ENCODE measurements at regions not wholly inside any gene's neighbourhood (a gene's known extent, or its start where the extent isn't known, plus 50 kb on each side); places are given as distances from the start of the nearest gene placed in this dataset.

- Histone ChIP-seq H4K20me1 (replicated peaks; ENCODE audit: insufficient read depth) (no peaks in the 10 kb centered on the region), H3K36me3 (ENCODE audit: insufficient read depth) (no peaks in the 10 kb centered on the region), H3F3A (replicated peaks; ENCODE audit: low read depth) (no peaks in the 10 kb centered on the region), H3K4me3 (no peak overlapping the region), H3K79me2 (replicated peaks; ENCODE audit: insufficient read depth) (no peaks in the 10 kb centered on the region), H2AFZ (peak overlapping the region; percentile 91; the same call in 1 of the 2 replicates), H3K27me3 (ENCODE audit: insufficient read depth) (no peaks in the 10 kb centered on the region), H3K4me2 (peak overlapping the region; percentile 60; the same call in 1 of the 2 replicates), H3K4me1 (ENCODE audit: insufficient read depth) (peaks cover 21% of the 10 kb centered on the region), H3K9me2 (ENCODE audit: insufficient read depth) (peaks cover 3% of the 10 kb centered on the region; the same call in 1 of the 2 replicates), H3K27ac (ENCODE audit: low read depth) (no peak overlapping the region)
- Mint-ChIP-seq H3K27me3 (ENCODE audit: insufficient read depth, low read depth, poor library complexity) (peaks cover 9% of the 10 kb centered on the region), H3K27ac (no peak overlapping the region), H3K36me3 (ENCODE audit: low read depth) (peaks cover 4% of the 10 kb centered on the region; the same call in 1 of the 3 replicates), H3K4me3 (no peak overlapping the region), H3K4me1 (peaks cover 19% of the 10 kb centered on the region), H3K9me3 (no peaks in the 10 kb centered on the region; the same call in 2 of the 3 replicates)
- ATAC-seq = peak; percentile 95
- TF ChIP-seq, protein P1, sequence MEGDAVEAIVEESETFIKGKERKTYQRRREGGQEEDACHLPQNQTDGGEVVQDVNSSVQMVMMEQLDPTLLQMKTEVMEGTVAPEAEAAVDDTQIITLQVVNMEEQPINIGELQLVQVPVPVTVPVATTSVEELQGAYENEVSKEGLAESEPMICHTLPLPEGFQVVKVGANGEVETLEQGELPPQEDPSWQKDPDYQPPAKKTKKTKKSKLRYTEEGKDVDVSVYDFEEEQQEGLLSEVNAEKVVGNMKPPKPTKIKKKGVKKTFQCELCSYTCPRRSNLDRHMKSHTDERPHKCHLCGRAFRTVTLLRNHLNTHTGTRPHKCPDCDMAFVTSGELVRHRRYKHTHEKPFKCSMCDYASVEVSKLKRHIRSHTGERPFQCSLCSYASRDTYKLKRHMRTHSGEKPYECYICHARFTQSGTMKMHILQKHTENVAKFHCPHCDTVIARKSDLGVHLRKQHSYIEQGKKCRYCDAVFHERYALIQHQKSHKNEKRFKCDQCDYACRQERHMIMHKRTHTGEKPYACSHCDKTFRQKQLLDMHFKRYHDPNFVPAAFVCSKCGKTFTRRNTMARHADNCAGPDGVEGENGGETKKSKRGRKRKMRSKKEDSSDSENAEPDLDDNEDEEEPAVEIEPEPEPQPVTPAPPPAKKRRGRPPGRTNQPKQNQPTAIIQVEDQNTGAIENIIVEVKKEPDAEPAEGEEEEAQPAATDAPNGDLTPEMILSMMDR (conservative IDR thresholded peaks at IDR 0.05; ENCODE audit: low read depth in 2 of 2) = peak in 1 of 2 experiments; percentile 54; a peak in 3 of 4 replicates
- TF ChIP-seq, protein P2, sequence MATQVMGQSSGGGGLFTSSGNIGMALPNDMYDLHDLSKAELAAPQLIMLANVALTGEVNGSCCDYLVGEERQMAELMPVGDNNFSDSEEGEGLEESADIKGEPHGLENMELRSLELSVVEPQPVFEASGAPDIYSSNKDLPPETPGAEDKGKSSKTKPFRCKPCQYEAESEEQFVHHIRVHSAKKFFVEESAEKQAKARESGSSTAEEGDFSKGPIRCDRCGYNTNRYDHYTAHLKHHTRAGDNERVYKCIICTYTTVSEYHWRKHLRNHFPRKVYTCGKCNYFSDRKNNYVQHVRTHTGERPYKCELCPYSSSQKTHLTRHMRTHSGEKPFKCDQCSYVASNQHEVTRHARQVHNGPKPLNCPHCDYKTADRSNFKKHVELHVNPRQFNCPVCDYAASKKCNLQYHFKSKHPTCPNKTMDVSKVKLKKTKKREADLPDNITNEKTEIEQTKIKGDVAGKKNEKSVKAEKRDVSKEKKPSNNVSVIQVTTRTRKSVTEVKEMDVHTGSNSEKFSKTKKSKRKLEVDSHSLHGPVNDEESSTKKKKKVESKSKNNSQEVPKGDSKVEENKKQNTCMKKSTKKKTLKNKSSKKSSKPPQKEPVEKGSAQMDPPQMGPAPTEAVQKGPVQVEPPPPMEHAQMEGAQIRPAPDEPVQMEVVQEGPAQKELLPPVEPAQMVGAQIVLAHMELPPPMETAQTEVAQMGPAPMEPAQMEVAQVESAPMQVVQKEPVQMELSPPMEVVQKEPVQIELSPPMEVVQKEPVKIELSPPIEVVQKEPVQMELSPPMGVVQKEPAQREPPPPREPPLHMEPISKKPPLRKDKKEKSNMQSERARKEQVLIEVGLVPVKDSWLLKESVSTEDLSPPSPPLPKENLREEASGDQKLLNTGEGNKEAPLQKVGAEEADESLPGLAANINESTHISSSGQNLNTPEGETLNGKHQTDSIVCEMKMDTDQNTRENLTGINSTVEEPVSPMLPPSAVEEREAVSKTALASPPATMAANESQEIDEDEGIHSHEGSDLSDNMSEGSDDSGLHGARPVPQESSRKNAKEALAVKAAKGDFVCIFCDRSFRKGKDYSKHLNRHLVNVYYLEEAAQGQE (IDR thresholded peaks at IDR 0.05; ENCODE audit: unreplicated experiment) = no peak
- DNase-seq (ENCODE audit: low spot score) = peak; percentile 58
These were observed 77.8 kb upstream of the CADM1 start for GRCh38 chr11:115581871-115582639.

DNA sequence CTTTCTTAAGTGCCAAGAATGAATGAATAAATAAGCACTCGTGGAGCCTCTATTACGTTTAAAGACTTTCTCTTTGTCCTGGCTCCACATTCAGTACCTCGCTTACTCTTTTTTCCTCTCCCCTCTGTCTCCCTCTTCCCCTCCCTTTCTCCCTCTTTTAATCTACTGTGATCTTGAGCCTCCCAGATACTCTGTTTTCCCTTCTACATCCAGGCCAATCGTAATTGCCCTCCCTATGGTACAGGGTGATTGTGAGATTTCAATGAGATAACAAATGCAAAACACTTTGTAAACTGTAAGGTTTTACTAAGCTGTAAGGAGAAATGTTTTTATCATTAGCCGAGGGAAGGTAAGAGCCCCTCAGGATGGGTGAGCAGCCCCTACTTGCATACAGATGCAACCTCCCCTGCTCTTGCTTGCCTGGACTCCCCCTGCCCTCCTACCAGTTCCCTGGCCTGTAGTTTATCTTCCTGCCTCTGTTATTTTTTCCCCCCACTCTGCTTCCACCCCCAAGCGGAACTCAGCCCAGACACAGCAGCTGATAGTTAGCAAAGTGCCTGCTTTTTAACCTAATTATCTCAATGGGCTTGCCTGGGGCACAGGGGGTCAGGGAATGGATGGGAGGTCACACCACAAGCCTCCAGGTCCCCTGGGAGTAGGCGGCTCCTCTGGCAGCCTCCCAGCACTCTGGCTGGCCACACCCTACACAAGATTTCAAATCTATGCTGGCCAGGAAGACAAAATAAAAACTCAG, 76.9 kb upstream of the CADM1 start:
- H3K79me2 ChIP-seq (replicated peaks; ENCODE audit: insufficient read depth) = no peaks in the 10 kb centered on the region
- no peaks in the 10 kb centered on the region for H4K20me1 ChIP-seq (replicated peaks; ENCODE audit: insufficient read depth)
- H3K36me3 ChIP-seq (ENCODE audit: insufficient read depth) = no peaks in the 10 kb centered on the region
- H3K27me3 ChIP-seq (ENCODE audit: insufficient read depth) = no peaks in the 10 kb centered on the region
- H3F3A ChIP-seq (replicated peaks; ENCODE audit: low read depth) = no peaks in the 10 kb centered on the region
- ATAC-seq (peak; percentile 30), DNase-seq (ENCODE audit: low spot score) (no peak)
- H3K27ac Mint-ChIP-seq = no peak overlapping the region
- H3K4me1 Mint-ChIP-seq = peaks cover 24% of the 10 kb centered on the region
- H3K4me3 Mint-ChIP-seq = no peak overlapping the region
- H3K4me3 ChIP-seq = no peak overlapping the region
- peak overlapping the region; percentile 60 for H3K4me2 ChIP-seq
- H3K9me3 Mint-ChIP-seq = no peaks in the 10 kb centered on the region
- H3K4me1 ChIP-seq (ENCODE audit: insufficient read depth) = peaks cover 28% of the 10 kb centered on the region
- no peak overlapping the region for H3K27ac ChIP-seq (ENCODE audit: low read depth)
- peaks cover 4% of the 10 kb centered on the region for H3K9me2 ChIP-seq (ENCODE audit: insufficient read depth)
- no peaks in the 10 kb centered on the region for H3K36me3 Mint-ChIP-seq (ENCODE audit: low read depth)
- H3K27me3 Mint-ChIP-seq (ENCODE audit: insufficient read depth, low read depth, poor library complexity) = peaks cover 12% of the 10 kb centered on the region
- peak overlapping the region; percentile 81 for H2AFZ ChIP-seq
- TF ChIP-seq STAT1 (IDR thresholded peaks at IDR 0.05; ENCODE audit: unreplicated experiment) = no peak
- TF ChIP-seq JUNB (IDR thresholded peaks at IDR 0.05; ENCODE audit: unreplicated experiment) = no peak
- no peak for TF ChIP-seq EZH2 (IDR thresholded peaks at IDR 0.05; ENCODE audit: low read depth, unreplicated experiment)
- TF ChIP-seq, protein P1 (conservative IDR thresholded peaks at IDR 0.05; ENCODE audit: low read depth in 2 of 2) = no peak
- TF ChIP-seq, protein P2 (IDR thresholded peaks at IDR 0.05; ENCODE audit: unreplicated experiment) = no peak
